ENCODE measurements at regions not wholly inside any gene's neighbourhood (a gene's known extent, or its start where the extent isn't known, plus 50 kb on each side); places are given as distances from the start of the nearest gene placed in this dataset.

DNA sequence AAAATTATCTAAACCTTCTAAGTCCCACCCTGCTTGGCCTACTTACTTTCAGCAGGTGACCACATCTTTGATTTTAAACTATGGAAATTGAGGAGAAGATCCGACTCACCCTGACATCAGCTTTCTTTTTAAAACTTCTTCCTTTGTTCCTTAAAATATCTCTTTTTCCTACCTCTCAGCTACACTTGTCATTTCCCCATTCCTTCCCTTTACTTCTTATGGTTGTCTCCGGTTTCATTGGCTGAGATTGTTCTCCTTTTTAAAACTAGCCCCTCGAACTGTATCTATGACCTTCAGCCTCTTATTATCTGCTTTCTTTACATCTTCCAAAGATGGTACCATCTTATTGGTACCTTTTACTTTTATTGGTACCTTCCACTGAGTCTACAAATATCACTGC, 87.8 kb upstream of the NRIP1 start:
- H3K4me1 ChIP-seq (ENCODE audit: control insufficient read depth in 1 of 2, insufficient read depth in 2 of 2, low read length in 2 of 2), result no peaks in the 10 kb centered on the region
- H3K27ac ChIP-seq (ENCODE audit: low read length), result no peak overlapping the region
- H3K9me3 ChIP-seq (ENCODE audit: control insufficient read depth in 1 of 2, low read length in 2 of 2), result peaks cover 0 to 6% of the 10 kb centered on the region in 2 donors
- H3K27me3 ChIP-seq (ENCODE audit: low read depth, low read length), result no peaks in the 10 kb centered on the region
- H3K36me3 ChIP-seq (ENCODE audit: control insufficient read depth in 1 of 2, insufficient read depth in 2 of 2, low read length in 2 of 2), result no peaks in the 10 kb centered on the region
- H3K4me3 ChIP-seq (ENCODE audit: low read depth in 1 of 2, low read length in 2 of 2), result no peak overlapping the region

DNA sequence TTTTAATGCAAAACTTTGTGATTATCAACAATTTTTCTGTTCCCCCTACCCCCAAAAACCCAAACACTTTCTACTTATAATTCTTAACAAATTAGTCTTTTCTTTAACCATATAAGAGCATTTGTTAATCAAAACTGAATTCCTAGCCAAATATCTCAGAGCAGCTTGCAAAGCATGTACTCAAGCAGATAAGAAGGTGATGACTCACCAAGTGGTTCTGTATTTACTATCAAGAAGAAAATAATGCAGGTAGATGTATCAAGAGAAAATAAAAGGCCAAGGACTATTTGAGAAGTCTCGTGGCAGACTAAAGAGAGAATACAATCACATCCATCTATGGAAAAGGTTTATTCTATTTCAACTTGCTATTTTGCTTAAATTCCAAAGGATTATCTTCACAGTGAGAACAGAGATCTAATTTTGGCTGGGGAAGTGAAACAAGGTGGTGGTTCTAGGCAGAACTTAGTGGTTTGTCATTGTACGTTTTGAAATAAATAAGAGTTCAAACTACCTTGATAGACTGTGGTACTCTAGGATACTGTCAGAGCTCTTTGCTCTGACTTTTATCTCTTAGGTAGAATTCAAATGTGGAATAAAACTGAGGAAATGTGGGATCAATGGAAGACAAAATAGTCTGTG, 94.7 kb upstream of the NRIP1 start:
- Histone ChIP-seq H3K36me3 (ENCODE audit: control insufficient read depth in 1 of 2, insufficient read depth in 2 of 2, low read length in 2 of 2) (no peaks in the 10 kb centered on the region), H3K9me3 (ENCODE audit: control insufficient read depth in 1 of 2, low read length in 2 of 2) (peaks cover 0 to 7% of the 10 kb centered on the region in 2 donors), H3K27ac (ENCODE audit: low read length) (no peak overlapping the region), H3K27me3 (ENCODE audit: low read depth, low read length) (no peaks in the 10 kb centered on the region), H3K4me3 (ENCODE audit: low read depth in 1 of 2, low read length in 2 of 2) (no peak overlapping the region), H3K4me1 (ENCODE audit: control insufficient read depth in 1 of 2, insufficient read depth in 2 of 2, low read length in 2 of 2) (no peaks in the 10 kb centered on the region)

DNA sequence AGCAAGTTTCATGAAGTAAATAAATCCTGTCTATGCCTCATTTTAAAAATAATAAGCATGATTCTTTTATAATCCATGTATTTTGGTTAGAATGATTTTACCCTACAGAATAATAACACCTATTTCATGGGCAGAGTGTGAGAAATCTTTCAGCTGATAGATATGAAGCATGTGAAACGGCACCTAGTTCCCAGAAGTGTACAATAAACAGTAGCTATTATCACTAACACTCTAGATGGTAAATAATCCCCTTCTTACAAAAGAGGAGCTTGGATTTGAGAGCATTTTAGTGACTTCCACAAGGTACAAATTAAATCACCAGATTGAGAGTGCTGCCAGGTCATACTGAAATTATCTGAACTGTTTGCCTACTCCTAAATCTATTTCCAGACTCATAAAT, 95.3 kb upstream of the NRIP1 start:
- H3K4me3 ChIP-seq (ENCODE audit: low read depth in 1 of 2, low read length in 2 of 2), result no peak overlapping the region
- no peaks in the 10 kb centered on the region for H3K27me3 ChIP-seq (ENCODE audit: low read depth, low read length)
- no peaks in the 10 kb centered on the region for H3K36me3 ChIP-seq (ENCODE audit: control insufficient read depth in 1 of 2, insufficient read depth in 2 of 2, low read length in 2 of 2)
- no peak overlapping the region for H3K27ac ChIP-seq (ENCODE audit: low read length)
- peaks cover 0 to 7% of the 10 kb centered on the region in 2 donors for H3K9me3 ChIP-seq (ENCODE audit: control insufficient read depth in 1 of 2, low read length in 2 of 2)
- H3K4me1 ChIP-seq (ENCODE audit: control insufficient read depth in 1 of 2, insufficient read depth in 2 of 2, low read length in 2 of 2), result no peaks in the 10 kb centered on the region

DNA sequence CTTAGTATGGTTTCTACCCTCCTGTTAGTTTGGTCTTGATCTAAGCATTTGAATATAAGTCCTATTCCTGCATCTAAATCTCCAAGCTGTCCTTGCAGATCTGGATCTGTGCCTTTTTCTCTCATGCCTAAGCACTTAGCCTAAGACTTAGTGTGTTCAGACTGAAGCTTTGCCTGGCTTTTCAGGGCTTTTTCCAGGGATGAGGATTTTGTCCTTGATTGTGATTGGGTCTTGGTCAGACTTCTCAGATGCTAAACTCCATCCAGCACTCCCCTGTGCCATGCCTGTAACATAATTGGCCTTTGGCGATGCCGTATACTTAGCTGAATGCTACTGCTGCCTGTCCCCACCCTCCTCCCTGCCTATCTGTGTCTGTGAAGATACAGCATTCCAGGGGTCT, 98.1 kb upstream of the NRIP1 start:
- Histone ChIP-seq H3K36me3 (ENCODE audit: control insufficient read depth in 1 of 2, insufficient read depth in 2 of 2, low read length in 2 of 2) (no peaks in the 10 kb centered on the region), H3K9me3 (ENCODE audit: control insufficient read depth in 1 of 2, low read length in 2 of 2) (no peaks in the 10 kb centered on the region), H3K27ac (ENCODE audit: low read length) (no peak overlapping the region), H3K27me3 (ENCODE audit: low read depth, low read length) (no peaks in the 10 kb centered on the region), H3K4me3 (ENCODE audit: low read depth in 1 of 2, low read length in 2 of 2) (no peak overlapping the region), H3K4me1 (ENCODE audit: control insufficient read depth in 1 of 2, insufficient read depth in 2 of 2, low read length in 2 of 2) (no peaks in the 10 kb centered on the region)

DNA sequence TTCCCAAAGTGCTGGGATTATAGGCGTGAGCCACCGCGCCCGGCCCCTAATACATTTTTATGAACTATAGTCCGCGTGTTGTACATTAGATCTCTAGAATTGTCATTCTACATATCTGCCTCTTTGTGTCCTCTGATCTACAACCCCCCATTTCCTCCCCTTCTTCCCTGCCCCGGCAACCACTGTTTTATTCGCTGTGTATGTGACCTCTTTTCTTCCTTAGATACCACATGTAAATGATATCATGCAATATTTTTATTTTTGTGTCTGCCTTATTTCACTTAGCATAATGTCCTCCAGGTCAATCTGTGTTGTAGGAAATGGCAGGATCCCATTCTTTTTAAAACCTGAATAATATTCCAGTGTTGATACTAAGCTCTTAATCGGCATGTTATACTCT, 99.5 kb upstream of the NRIP1 start:
- H3K9me3 ChIP-seq (ENCODE audit: control insufficient read depth in 1 of 2, low read length in 2 of 2), result no peaks in the 10 kb centered on the region
- H3K27ac ChIP-seq (ENCODE audit: low read length), result no peak overlapping the region
- no peaks in the 10 kb centered on the region for H3K27me3 ChIP-seq (ENCODE audit: low read depth, low read length)
- no peaks in the 10 kb centered on the region for H3K36me3 ChIP-seq (ENCODE audit: control insufficient read depth in 1 of 2, insufficient read depth in 2 of 2, low read length in 2 of 2)
- H3K4me3 ChIP-seq (ENCODE audit: low read depth in 1 of 2, low read length in 2 of 2), result no peak overlapping the region
- no peaks in the 10 kb centered on the region for H3K4me1 ChIP-seq (ENCODE audit: control insufficient read depth in 1 of 2, insufficient read depth in 2 of 2, low read length in 2 of 2)

DNA sequence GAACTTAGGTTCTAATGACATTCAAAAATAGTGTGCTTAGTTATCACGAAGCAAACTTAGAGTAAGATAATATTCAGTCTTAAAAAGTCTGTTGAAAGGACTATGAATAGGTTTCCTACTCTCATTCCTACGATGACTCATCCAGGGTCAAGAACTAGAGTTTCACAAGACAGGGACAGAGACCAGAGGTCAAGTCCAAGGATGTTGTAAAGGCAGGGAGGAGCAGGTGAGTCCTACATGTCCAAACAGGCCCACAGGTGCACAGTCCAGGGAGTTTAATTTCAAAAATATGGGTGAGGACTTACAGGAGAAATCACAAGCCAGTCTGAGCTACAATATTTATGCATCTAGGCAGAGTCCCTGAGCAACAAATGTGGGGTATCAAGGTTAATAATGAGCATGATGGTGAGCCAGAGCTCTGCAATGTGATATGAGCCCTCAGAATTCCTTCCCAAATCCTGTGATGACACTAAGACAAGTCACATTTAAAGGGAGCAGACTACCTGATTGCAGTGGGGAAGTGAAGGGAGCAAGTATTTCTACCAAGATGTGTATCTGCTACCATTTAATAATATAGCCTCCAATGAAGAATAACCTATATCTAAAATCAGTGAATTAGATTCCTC, 100.0 kb upstream of the NRIP1 start:
- Histone ChIP-seq H3K4me3 (ENCODE audit: low read depth in 1 of 2, low read length in 2 of 2) (no peak overlapping the region), H3K27ac (ENCODE audit: low read length) (no peak overlapping the region), H3K9me3 (ENCODE audit: control insufficient read depth in 1 of 2, low read length in 2 of 2) (no peaks in the 10 kb centered on the region), H3K36me3 (ENCODE audit: control insufficient read depth in 1 of 2, insufficient read depth in 2 of 2, low read length in 2 of 2) (no peaks in the 10 kb centered on the region), H3K27me3 (ENCODE audit: low read depth, low read length) (no peaks in the 10 kb centered on the region), H3K4me1 (ENCODE audit: control insufficient read depth in 1 of 2, insufficient read depth in 2 of 2, low read length in 2 of 2) (no peaks in the 10 kb centered on the region)

DNA sequence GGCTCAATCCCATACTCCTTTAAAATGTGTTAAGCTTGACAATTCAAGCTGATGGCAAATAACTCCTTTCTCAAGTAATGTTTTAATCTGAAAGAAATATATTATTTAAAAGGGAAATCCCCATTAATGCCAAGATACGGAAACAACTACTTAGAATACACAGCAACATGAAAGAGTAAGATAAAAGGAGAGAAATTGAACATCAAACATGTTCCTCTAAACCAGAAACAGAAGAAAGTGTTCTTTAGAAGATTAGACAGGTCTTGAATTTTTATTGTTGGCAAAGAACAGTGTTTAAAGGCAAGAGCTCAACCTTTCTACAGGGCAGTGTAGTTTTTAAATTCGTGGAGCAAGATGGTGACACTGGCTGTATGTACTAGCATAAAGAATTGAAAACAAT, 105.8 kb upstream of the NRIP1 start:
- Histone ChIP-seq H3K9me3 (ENCODE audit: control insufficient read depth in 1 of 2, low read length in 2 of 2) (no peaks in the 10 kb centered on the region), H3K36me3 (ENCODE audit: control insufficient read depth in 1 of 2, insufficient read depth in 2 of 2, low read length in 2 of 2) (no peaks in the 10 kb centered on the region), H3K27me3 (ENCODE audit: low read depth, low read length) (no peaks in the 10 kb centered on the region), H3K4me3 (ENCODE audit: low read depth in 1 of 2, low read length in 2 of 2) (no peak overlapping the region), H3K27ac (ENCODE audit: low read length) (no peak overlapping the region), H3K4me1 (ENCODE audit: control insufficient read depth in 1 of 2, insufficient read depth in 2 of 2, low read length in 2 of 2) (no peaks in the 10 kb centered on the region)

DNA sequence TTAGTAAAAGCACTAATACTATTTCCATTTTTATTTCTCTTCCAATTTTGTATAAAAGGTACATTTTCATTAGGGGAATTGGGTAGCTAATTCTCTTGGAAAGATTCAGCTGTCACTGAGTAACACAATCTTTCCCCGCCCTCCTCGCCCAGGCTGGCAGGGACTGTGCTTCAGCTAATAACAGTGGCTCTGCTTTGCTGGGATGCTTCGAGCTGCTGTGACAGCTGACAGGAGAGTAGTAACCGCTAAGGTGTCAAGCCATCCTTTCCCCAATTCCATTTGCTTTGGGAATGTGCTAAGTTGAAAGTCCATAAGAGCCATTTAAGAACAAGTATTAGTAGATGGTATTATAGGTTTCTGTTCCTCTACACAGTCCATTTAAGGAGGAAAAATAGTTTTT, 106.7 kb upstream of the NRIP1 start:
- H3K36me3 ChIP-seq (ENCODE audit: control insufficient read depth in 1 of 2, insufficient read depth in 2 of 2, low read length in 2 of 2), result no peaks in the 10 kb centered on the region
- no peaks in the 10 kb centered on the region for H3K4me1 ChIP-seq (ENCODE audit: control insufficient read depth in 1 of 2, insufficient read depth in 2 of 2, low read length in 2 of 2)
- H3K9me3 ChIP-seq (ENCODE audit: control insufficient read depth in 1 of 2, low read length in 2 of 2), result no peaks in the 10 kb centered on the region
- no peaks in the 10 kb centered on the region for H3K27me3 ChIP-seq (ENCODE audit: low read depth, low read length)
- H3K4me3 ChIP-seq (ENCODE audit: low read depth in 1 of 2, low read length in 2 of 2), result no peak overlapping the region
- no peak overlapping the region for H3K27ac ChIP-seq (ENCODE audit: low read length)

DNA sequence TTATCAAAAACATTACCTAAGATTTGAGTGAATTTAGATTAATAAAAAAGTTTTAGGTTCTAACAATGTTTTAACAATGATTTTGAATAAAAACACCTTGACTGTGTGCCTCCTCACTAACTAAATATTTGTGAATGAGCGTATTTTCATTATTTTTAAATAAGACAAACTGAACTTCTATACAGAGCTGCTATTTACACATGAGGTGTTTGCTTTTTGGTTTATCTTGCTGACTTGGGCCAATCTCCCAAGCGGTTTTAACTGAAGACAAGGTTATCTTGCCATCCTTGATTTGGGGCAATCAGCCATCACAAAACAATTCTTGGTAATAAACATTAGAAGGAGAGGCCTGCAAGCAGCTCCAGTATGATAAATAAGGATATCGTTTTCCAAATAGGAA, 108.2 kb upstream of the NRIP1 start:
- Histone ChIP-seq H3K4me3 (ENCODE audit: low read depth in 1 of 2, low read length in 2 of 2) (no peak overlapping the region), H3K36me3 (ENCODE audit: control insufficient read depth in 1 of 2, insufficient read depth in 2 of 2, low read length in 2 of 2) (no peaks in the 10 kb centered on the region), H3K27ac (ENCODE audit: low read length) (no peak overlapping the region), H3K27me3 (ENCODE audit: low read depth, low read length) (no peaks in the 10 kb centered on the region), H3K4me1 (ENCODE audit: control insufficient read depth in 1 of 2, insufficient read depth in 2 of 2, low read length in 2 of 2) (no peaks in the 10 kb centered on the region), H3K9me3 (ENCODE audit: control insufficient read depth in 1 of 2, low read length in 2 of 2) (no peaks in the 10 kb centered on the region)

DNA sequence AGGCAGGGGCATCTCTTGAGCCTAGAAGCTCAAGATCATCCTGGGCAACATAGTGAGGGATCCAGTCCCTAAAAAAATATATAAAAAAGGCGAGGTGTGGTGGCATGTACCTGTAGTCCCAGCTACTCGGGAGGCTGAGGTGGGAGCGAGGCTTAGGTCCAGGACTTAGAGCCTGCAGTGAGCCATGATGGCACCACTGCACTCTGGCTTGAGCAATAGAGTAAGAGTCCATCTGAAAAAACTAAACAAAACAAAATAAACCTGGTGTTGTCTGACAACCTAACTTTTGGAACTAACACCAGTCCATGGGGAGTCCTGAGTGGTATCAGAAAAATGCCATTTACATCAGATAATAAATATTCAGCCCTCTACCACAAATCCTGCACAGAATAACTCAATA, 110.1 kb upstream of the NRIP1 start:
- Histone ChIP-seq H3K9me3 (ENCODE audit: control insufficient read depth in 1 of 2, low read length in 2 of 2) (no peaks in the 10 kb centered on the region), H3K4me1 (ENCODE audit: control insufficient read depth in 1 of 2, insufficient read depth in 2 of 2, low read length in 2 of 2) (no peaks in the 10 kb centered on the region), H3K27ac (ENCODE audit: low read length) (no peak overlapping the region), H3K36me3 (ENCODE audit: control insufficient read depth in 1 of 2, insufficient read depth in 2 of 2, low read length in 2 of 2) (no peaks in the 10 kb centered on the region), H3K27me3 (ENCODE audit: low read depth, low read length) (no peaks in the 10 kb centered on the region), H3K4me3 (ENCODE audit: low read depth in 1 of 2, low read length in 2 of 2) (no peak overlapping the region)

DNA sequence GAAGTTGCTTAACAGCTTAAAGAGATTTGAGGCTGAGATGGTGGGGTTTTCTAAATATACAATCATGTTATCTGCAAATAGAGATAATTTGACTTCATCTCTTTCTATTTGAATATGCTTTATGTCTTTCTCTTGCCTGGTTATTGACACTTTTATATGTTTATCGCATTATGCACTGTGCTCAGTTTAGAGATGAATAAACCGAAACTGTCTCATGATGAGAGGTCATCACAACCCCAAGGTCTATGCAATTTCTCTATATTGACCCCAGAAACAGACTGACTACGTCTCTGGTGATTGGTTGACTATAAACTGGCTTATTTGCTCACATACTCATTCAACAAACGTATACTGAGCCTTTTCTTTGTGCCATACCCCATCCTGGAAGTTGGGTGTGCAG, 117.9 kb upstream of the NRIP1 start:
- Histone ChIP-seq H3K4me1 (ENCODE audit: control insufficient read depth in 1 of 2, insufficient read depth in 2 of 2, low read length in 2 of 2) (no peaks in the 10 kb centered on the region), H3K27ac (ENCODE audit: low read length) (no peak overlapping the region), H3K4me3 (ENCODE audit: low read depth in 1 of 2, low read length in 2 of 2) (no peak overlapping the region), H3K27me3 (ENCODE audit: low read depth, low read length) (no peaks in the 10 kb centered on the region), H3K9me3 (ENCODE audit: control insufficient read depth in 1 of 2, low read length in 2 of 2) (no peaks in the 10 kb centered on the region), H3K36me3 (ENCODE audit: control insufficient read depth in 1 of 2, insufficient read depth in 2 of 2, low read length in 2 of 2) (no peaks in the 10 kb centered on the region)

DNA sequence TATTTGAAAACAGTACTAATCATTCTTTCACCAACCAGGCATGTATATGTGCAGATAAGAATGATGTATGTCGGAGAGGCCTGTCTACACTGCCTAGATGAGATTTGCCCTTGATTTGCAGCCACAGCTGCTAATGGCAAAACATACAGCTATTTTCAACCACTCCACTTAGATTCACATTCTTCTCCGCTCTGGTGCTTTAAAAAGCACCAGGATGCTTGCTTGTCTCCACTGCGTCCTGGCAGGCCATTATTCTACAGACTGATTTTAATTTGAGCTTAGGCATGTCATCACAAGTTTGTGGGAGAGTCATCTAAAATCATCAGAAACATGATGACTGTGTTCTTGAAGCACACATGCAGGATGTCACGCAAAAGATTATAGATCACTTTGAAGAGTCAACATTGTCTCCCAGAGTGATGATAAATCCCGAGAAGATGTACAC, 119.0 kb upstream of the NRIP1 start:
- H3K9me3 ChIP-seq (ENCODE audit: control insufficient read depth in 1 of 2, low read length in 2 of 2), result no peaks in the 10 kb centered on the region
- H3K27ac ChIP-seq (ENCODE audit: low read length), result no peak overlapping the region
- no peaks in the 10 kb centered on the region for H3K36me3 ChIP-seq (ENCODE audit: control insufficient read depth in 1 of 2, insufficient read depth in 2 of 2, low read length in 2 of 2)
- no peaks in the 10 kb centered on the region for H3K4me1 ChIP-seq (ENCODE audit: control insufficient read depth in 1 of 2, insufficient read depth in 2 of 2, low read length in 2 of 2)
- H3K27me3 ChIP-seq (ENCODE audit: low read depth, low read length), result no peaks in the 10 kb centered on the region
- H3K4me3 ChIP-seq (ENCODE audit: low read depth in 1 of 2, low read length in 2 of 2), result no peak overlapping the region

All from muscle layer of duodenum (tissue), 2 donors.